ENCODE measurements at regions not wholly inside any gene's neighbourhood (a gene's known extent, or its start where the extent isn't known, plus 50 kb on each side); places are given as distances from the start of the nearest gene placed in this dataset.

- Histone ChIP-seq H3K9me3 (ENCODE audit: control insufficient read depth in 2 of 2, insufficient read depth in 1 of 2, low read length in 1 of 2) (no peaks in the 10 kb centered on the region), H3K36me3 (ENCODE audit: control insufficient read depth in 2 of 2, insufficient read depth in 2 of 2, low read length in 1 of 2) (no peaks in the 10 kb centered on the region), H3K27ac (ENCODE audit: low read depth in 1 of 2, low read length in 1 of 2) (no peak overlapping the region), H3K27me3 (ENCODE audit: control insufficient read depth in 2 of 2, insufficient read depth in 1 of 2, low read length in 1 of 2) (peaks cover 0 to 4% of the 10 kb centered on the region in 2 donors), H3K4me3 (ENCODE audit: low read length in 2 of 2) (no peak overlapping the region), H3K4me1 (ENCODE audit: control insufficient read depth in 2 of 2, insufficient read depth in 2 of 2, low read length in 2 of 2) (no peaks in the 10 kb centered on the region)
- 91% methylated on average over 7 of the region's 7 CpGs for WGBS
- DNase-seq (ENCODE audit: low read depth in 6 of 9, low spot score in 9 of 9), result no peak
Measured at GRCh38 chr11:133715602-133716001, 129.7 kb downstream of the SPATA19 start.

- no peak overlapping the region for H3K4me3 ChIP-seq (ENCODE audit: low read length in 2 of 2)
- peaks cover 0 to 4% of the 10 kb centered on the region in 2 donors for H3K27me3 ChIP-seq (ENCODE audit: control insufficient read depth in 2 of 2, insufficient read depth in 1 of 2, low read length in 1 of 2)
- DNase-seq (ENCODE audit: low read depth in 6 of 9, low spot score in 9 of 9), result no peak
- H3K4me1 ChIP-seq (ENCODE audit: control insufficient read depth in 2 of 2, insufficient read depth in 2 of 2, low read length in 2 of 2), result no peaks in the 10 kb centered on the region
- H3K27ac ChIP-seq (ENCODE audit: low read depth in 1 of 2, low read length in 1 of 2), result no peak overlapping the region
- 72% methylated on average over 16 of the region's 16 CpGs for WGBS
- H3K9me3 ChIP-seq (ENCODE audit: control insufficient read depth in 2 of 2, insufficient read depth in 1 of 2, low read length in 1 of 2), result no peaks in the 10 kb centered on the region
- no peaks in the 10 kb centered on the region for H3K36me3 ChIP-seq (ENCODE audit: control insufficient read depth in 2 of 2, insufficient read depth in 2 of 2, low read length in 1 of 2)
Measured at GRCh38 chr11:133714471-133715375, 130.6 kb downstream of the SPATA19 start.

- no peak for DNase-seq (ENCODE audit: low read depth in 6 of 9, low spot score in 9 of 9)
- WGBS, result 93% methylated on average over 10 of the region's 10 CpGs
Measured at GRCh38 chr11:133713844-133714243, 131.5 kb downstream of the SPATA19 start.

GRCh38 chr11:133713406-133713805 lies 131.9 kb downstream of the SPATA19 start:
- no peak overlapping the region for H3K27ac ChIP-seq (ENCODE audit: low read depth in 1 of 2, low read length in 1 of 2)
- no peaks in the 10 kb centered on the region for H3K9me3 ChIP-seq (ENCODE audit: control insufficient read depth in 2 of 2, insufficient read depth in 1 of 2, low read length in 1 of 2)
- H3K4me1 ChIP-seq (ENCODE audit: control insufficient read depth in 2 of 2, insufficient read depth in 2 of 2, low read length in 2 of 2), result no peaks in the 10 kb centered on the region
- no peak for DNase-seq (ENCODE audit: low read depth in 6 of 9, low spot score in 9 of 9)
- no peaks in the 10 kb centered on the region for H3K36me3 ChIP-seq (ENCODE audit: control insufficient read depth in 2 of 2, insufficient read depth in 2 of 2, low read length in 1 of 2)
- no peak overlapping the region for H3K4me3 ChIP-seq (ENCODE audit: low read length in 2 of 2)
- WGBS, result 94% methylated on average over 3 of the region's 3 CpGs
- H3K27me3 ChIP-seq (ENCODE audit: control insufficient read depth in 2 of 2, insufficient read depth in 1 of 2, low read length in 1 of 2), result peaks cover 0 to 4% of the 10 kb centered on the region in 2 donors

More at GRCh38 chr11:133713844-133714243, 131.5 kb downstream of the SPATA19 start:
- Histone ChIP-seq H3K4me3 (ENCODE audit: low read length in 2 of 2) (no peak overlapping the region), H3K4me1 (ENCODE audit: control insufficient read depth in 2 of 2, insufficient read depth in 2 of 2, low read length in 2 of 2) (no peaks in the 10 kb centered on the region), H3K36me3 (ENCODE audit: control insufficient read depth in 2 of 2, insufficient read depth in 2 of 2, low read length in 1 of 2) (no peaks in the 10 kb centered on the region), H3K27ac (ENCODE audit: low read depth in 1 of 2, low read length in 1 of 2) (no peak overlapping the region), H3K9me3 (ENCODE audit: control insufficient read depth in 2 of 2, insufficient read depth in 1 of 2, low read length in 1 of 2) (no peaks in the 10 kb centered on the region), H3K27me3 (ENCODE audit: control insufficient read depth in 2 of 2, insufficient read depth in 1 of 2, low read length in 1 of 2) (peaks cover 0 to 4% of the 10 kb centered on the region in 2 donors)

GRCh38 chr11:133712051-133712560 lies 133.2 kb downstream of the SPATA19 start:
- H3K27me3 ChIP-seq (ENCODE audit: control insufficient read depth in 2 of 2, insufficient read depth in 1 of 2, low read length in 1 of 2), result peaks cover 0 to 4% of the 10 kb centered on the region in 2 donors
- H3K9me3 ChIP-seq (ENCODE audit: control insufficient read depth in 2 of 2, insufficient read depth in 1 of 2, low read length in 1 of 2), result no peaks in the 10 kb centered on the region
- H3K36me3 ChIP-seq (ENCODE audit: control insufficient read depth in 2 of 2, insufficient read depth in 2 of 2, low read length in 1 of 2), result no peaks in the 10 kb centered on the region
- no peak overlapping the region for H3K27ac ChIP-seq (ENCODE audit: low read depth in 1 of 2, low read length in 1 of 2)
- H3K4me1 ChIP-seq (ENCODE audit: control insufficient read depth in 2 of 2, insufficient read depth in 2 of 2, low read length in 2 of 2), result no peaks in the 10 kb centered on the region
- H3K4me3 ChIP-seq (ENCODE audit: low read length in 2 of 2), result no peak overlapping the region
- WGBS, result 22% methylated on average over 4 of the region's 4 CpGs
- DNase-seq (ENCODE audit: low read depth in 6 of 9, low spot score in 9 of 9), result no peak

- Histone ChIP-seq H3K27ac (ENCODE audit: low read depth in 1 of 2, low read length in 1 of 2) (no peak overlapping the region), H3K9me3 (ENCODE audit: control insufficient read depth in 2 of 2, insufficient read depth in 1 of 2, low read length in 1 of 2) (no peaks in the 10 kb centered on the region), H3K27me3 (ENCODE audit: control insufficient read depth in 2 of 2, insufficient read depth in 1 of 2, low read length in 1 of 2) (peaks cover 0 to 4% of the 10 kb centered on the region in 2 donors), H3K4me1 (ENCODE audit: control insufficient read depth in 2 of 2, insufficient read depth in 2 of 2, low read length in 2 of 2) (no peaks in the 10 kb centered on the region), H3K4me3 (ENCODE audit: low read length in 2 of 2) (no peak overlapping the region), H3K36me3 (ENCODE audit: control insufficient read depth in 2 of 2, insufficient read depth in 2 of 2, low read length in 1 of 2) (no peaks in the 10 kb centered on the region)
- WGBS, result 30% methylated on average over 4 of the region's 4 CpGs
- DNase-seq (ENCODE audit: low read depth in 6 of 9, low spot score in 9 of 9), result no peak
Measured at GRCh38 chr11:133711545-133711944, 133.8 kb downstream of the SPATA19 start.

GRCh38 chr11:133710681-133711240 lies 134.6 kb downstream of the SPATA19 start:
- Histone ChIP-seq H3K36me3 (ENCODE audit: control insufficient read depth in 2 of 2, insufficient read depth in 2 of 2, low read length in 1 of 2) (no peaks in the 10 kb centered on the region), H3K4me1 (ENCODE audit: control insufficient read depth in 2 of 2, insufficient read depth in 2 of 2, low read length in 2 of 2) (no peaks in the 10 kb centered on the region), H3K27ac (ENCODE audit: low read depth in 1 of 2, low read length in 1 of 2) (no peak overlapping the region), H3K9me3 (ENCODE audit: control insufficient read depth in 2 of 2, insufficient read depth in 1 of 2, low read length in 1 of 2) (no peaks in the 10 kb centered on the region), H3K27me3 (ENCODE audit: control insufficient read depth in 2 of 2, insufficient read depth in 1 of 2, low read length in 1 of 2) (peaks cover 0 to 4% of the 10 kb centered on the region in 2 donors), H3K4me3 (ENCODE audit: low read length in 2 of 2) (no peak overlapping the region)
- 83% methylated on average over 4 of the region's 4 CpGs for WGBS
- DNase-seq (ENCODE audit: low read depth in 6 of 9, low spot score in 9 of 9), result no peak

GRCh38 chr11:133710241-133710640 lies 135.1 kb downstream of the SPATA19 start:
- H3K4me3 ChIP-seq (ENCODE audit: low read length in 2 of 2), result no peak overlapping the region
- no peak overlapping the region for H3K27ac ChIP-seq (ENCODE audit: low read depth in 1 of 2, low read length in 1 of 2)
- DNase-seq (ENCODE audit: low read depth in 6 of 9, low spot score in 9 of 9), result no peak
- no peaks in the 10 kb centered on the region for H3K36me3 ChIP-seq (ENCODE audit: control insufficient read depth in 2 of 2, insufficient read depth in 2 of 2, low read length in 1 of 2)
- H3K27me3 ChIP-seq (ENCODE audit: control insufficient read depth in 2 of 2, insufficient read depth in 1 of 2, low read length in 1 of 2), result peaks cover 0 to 4% of the 10 kb centered on the region in 2 donors
- no peaks in the 10 kb centered on the region for H3K9me3 ChIP-seq (ENCODE audit: control insufficient read depth in 2 of 2, insufficient read depth in 1 of 2, low read length in 1 of 2)
- WGBS, result 99% methylated on average over 3 of the region's 3 CpGs
- no peaks in the 10 kb centered on the region for H3K4me1 ChIP-seq (ENCODE audit: control insufficient read depth in 2 of 2, insufficient read depth in 2 of 2, low read length in 2 of 2)

GRCh38 chr11:133708547-133709051 lies 136.7 kb downstream of the SPATA19 start:
- Histone ChIP-seq H3K27me3 (ENCODE audit: control insufficient read depth in 2 of 2, insufficient read depth in 1 of 2, low read length in 1 of 2) (peaks cover 0 to 2% of the 10 kb centered on the region in 2 donors), H3K4me1 (ENCODE audit: control insufficient read depth in 2 of 2, insufficient read depth in 2 of 2, low read length in 2 of 2) (no peaks in the 10 kb centered on the region), H3K9me3 (ENCODE audit: control insufficient read depth in 2 of 2, insufficient read depth in 1 of 2, low read length in 1 of 2) (no peaks in the 10 kb centered on the region), H3K4me3 (ENCODE audit: low read length in 2 of 2) (no peak overlapping the region), H3K27ac (ENCODE audit: low read depth in 1 of 2, low read length in 1 of 2) (no peak overlapping the region), H3K36me3 (ENCODE audit: control insufficient read depth in 2 of 2, insufficient read depth in 2 of 2, low read length in 1 of 2) (no peaks in the 10 kb centered on the region)
- WGBS, result 96% methylated on average over 5 of the region's 5 CpGs
- DNase-seq (ENCODE audit: low read depth in 6 of 9, low spot score in 9 of 9), result no peak
